ENCODE measurements at regions not wholly inside any gene's neighbourhood (a gene's known extent, or its start where the extent isn't known, plus 50 kb on each side); places are given as distances from the start of the nearest gene placed in this dataset.

DNA sequence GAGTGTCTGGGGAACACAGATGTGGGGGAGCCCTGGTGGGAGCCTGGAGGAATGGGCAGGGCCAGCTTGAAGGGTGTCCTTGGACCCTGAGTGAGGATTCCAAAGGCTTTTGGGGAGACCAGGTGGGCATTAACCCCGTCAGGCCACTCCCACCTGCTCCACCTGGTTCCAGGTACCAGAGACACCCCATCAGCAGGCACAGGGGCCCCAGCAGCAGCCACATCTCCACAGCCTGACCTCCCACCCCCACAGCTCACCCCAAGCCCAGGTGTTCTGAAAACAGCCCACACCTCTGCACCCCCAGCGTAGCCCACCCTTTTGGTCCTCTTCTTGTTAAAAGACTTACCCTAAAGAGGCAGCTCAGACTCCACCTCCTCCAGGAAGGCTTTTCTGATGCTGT lies 102.1 kb upstream of the PRR20G start (continued):
- TF ChIP-seq, protein P1, sequence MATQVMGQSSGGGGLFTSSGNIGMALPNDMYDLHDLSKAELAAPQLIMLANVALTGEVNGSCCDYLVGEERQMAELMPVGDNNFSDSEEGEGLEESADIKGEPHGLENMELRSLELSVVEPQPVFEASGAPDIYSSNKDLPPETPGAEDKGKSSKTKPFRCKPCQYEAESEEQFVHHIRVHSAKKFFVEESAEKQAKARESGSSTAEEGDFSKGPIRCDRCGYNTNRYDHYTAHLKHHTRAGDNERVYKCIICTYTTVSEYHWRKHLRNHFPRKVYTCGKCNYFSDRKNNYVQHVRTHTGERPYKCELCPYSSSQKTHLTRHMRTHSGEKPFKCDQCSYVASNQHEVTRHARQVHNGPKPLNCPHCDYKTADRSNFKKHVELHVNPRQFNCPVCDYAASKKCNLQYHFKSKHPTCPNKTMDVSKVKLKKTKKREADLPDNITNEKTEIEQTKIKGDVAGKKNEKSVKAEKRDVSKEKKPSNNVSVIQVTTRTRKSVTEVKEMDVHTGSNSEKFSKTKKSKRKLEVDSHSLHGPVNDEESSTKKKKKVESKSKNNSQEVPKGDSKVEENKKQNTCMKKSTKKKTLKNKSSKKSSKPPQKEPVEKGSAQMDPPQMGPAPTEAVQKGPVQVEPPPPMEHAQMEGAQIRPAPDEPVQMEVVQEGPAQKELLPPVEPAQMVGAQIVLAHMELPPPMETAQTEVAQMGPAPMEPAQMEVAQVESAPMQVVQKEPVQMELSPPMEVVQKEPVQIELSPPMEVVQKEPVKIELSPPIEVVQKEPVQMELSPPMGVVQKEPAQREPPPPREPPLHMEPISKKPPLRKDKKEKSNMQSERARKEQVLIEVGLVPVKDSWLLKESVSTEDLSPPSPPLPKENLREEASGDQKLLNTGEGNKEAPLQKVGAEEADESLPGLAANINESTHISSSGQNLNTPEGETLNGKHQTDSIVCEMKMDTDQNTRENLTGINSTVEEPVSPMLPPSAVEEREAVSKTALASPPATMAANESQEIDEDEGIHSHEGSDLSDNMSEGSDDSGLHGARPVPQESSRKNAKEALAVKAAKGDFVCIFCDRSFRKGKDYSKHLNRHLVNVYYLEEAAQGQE (IDR thresholded peaks at IDR 0.05; ENCODE audit: low read depth): no peak
- TF ChIP-seq EZH2phosphoT487 (IDR thresholded peaks at IDR 0.05; ENCODE audit: borderline replicate concordance): no peak
- TF ChIP-seq, protein P2, sequence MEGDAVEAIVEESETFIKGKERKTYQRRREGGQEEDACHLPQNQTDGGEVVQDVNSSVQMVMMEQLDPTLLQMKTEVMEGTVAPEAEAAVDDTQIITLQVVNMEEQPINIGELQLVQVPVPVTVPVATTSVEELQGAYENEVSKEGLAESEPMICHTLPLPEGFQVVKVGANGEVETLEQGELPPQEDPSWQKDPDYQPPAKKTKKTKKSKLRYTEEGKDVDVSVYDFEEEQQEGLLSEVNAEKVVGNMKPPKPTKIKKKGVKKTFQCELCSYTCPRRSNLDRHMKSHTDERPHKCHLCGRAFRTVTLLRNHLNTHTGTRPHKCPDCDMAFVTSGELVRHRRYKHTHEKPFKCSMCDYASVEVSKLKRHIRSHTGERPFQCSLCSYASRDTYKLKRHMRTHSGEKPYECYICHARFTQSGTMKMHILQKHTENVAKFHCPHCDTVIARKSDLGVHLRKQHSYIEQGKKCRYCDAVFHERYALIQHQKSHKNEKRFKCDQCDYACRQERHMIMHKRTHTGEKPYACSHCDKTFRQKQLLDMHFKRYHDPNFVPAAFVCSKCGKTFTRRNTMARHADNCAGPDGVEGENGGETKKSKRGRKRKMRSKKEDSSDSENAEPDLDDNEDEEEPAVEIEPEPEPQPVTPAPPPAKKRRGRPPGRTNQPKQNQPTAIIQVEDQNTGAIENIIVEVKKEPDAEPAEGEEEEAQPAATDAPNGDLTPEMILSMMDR (IDR thresholded peaks at IDR 0.05 in 2 of 3, conservative IDR thresholded peaks at IDR 0.05 in 1 of 3; ENCODE audit: borderline replicate concordance in 1 of 3, insufficient read depth in 1 of 3, low read depth in 2 of 3, low read length in 2 of 3): no peak

DNA sequence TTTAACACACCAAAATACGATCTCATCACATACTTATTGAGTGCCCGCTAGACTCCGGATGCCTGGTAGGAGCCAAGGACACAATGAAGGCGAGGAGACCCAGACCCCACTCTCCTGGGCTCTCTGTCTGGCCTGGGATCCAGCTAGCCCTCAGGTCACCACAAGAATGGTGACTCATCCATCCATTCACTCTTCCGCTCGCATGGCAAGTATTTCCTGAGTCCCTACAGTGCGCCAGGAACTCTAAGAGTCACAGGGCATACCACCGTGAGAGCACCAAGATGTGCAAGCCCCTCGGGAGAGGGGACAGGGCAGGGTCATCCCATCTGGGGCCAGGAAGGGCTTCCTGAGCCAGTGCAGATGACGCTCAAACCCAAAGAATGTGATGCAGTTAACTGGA lies 101.6 kb upstream of the PRR20G start:
- no peaks in the 10 kb centered on the region for H3K27me3 ChIP-seq (ENCODE audit: insufficient read depth, low read length)
- peak overlapping the region; percentile 38 for H3K4me2 ChIP-seq (ENCODE audit: low read length)
- H3K4me1 ChIP-seq (ENCODE audit: control insufficient read depth in 1 of 2, insufficient read depth in 2 of 2, low read length in 2 of 2): peaks cover 3 to 19% of the 10 kb centered on the region in 2 experiments; a peak in 3 of 4 replicates
- no peak overlapping the region for H2AFZ ChIP-seq (ENCODE audit: low read depth, low read length, poor library complexity, severe bottlenecking)
- ATAC-seq (peak; percentile 67), DNase-seq (ENCODE audit: low read depth, low spot score) (no peak)
- no peaks in the 10 kb centered on the region for H3K9me2 ChIP-seq (ENCODE audit: insufficient read depth)
- H3K4me3 ChIP-seq (replicated peaks in 1 of 2; ENCODE audit: low read depth in 1 of 2, low read length in 2 of 2): no peak overlapping the region
- H3K36me3 ChIP-seq (ENCODE audit: control insufficient read depth in 1 of 2, insufficient read depth in 2 of 2, low read length in 2 of 2): no peaks in the 10 kb centered on the region
- H3K79me2 ChIP-seq (ENCODE audit: insufficient read depth, low read length): no peaks in the 10 kb centered on the region
- no peaks in the 10 kb centered on the region for H4K20me1 ChIP-seq (ENCODE audit: insufficient read depth)
- no TSS peak for BruUV-seq (replicated peaks)
- RAD21 ChIA-PET (ENCODE audit: low non-redundant PET in 1 of 2, low total read pairs in 2 of 2, uncharacterized antibody in 2 of 2, unreplicated experiment in 2 of 2): interaction anchor here in 1 of 2 experiments (0.7 kb wide), 1 partner anchor 705 kb away, joined by 3 read pairs; no protein-coding TSS in a partner anchor
- H3K9me3 ChIP-seq (ENCODE audit: control insufficient read depth in 1 of 2, insufficient read depth in 1 of 2, low read depth in 1 of 2, low read length in 2 of 2): no peaks in the 10 kb centered on the region
- POLR2A ChIA-PET: no interaction called here
- H3K9ac ChIP-seq (ENCODE audit: low read length): no peak overlapping the region
- no peak overlapping the region for H3K27ac ChIP-seq (ENCODE audit: low read depth, low read length)
- intact Hi-C loops (cut with micrococcal nuclease): no loop called here
- CTCF ChIA-PET: no interaction called here
- TF ChIP-seq ELF1 (IDR thresholded peaks at IDR 0.05; ENCODE audit: borderline replicate concordance, low read depth) (no peak), FOSL1 (IDR thresholded peaks at IDR 0.05; ENCODE audit: low read depth) (peak; percentile 42; the same call in 1 of the 2 replicates), JUND (IDR thresholded peaks at IDR 0.05) (peak; percentile 38; the same call in 1 of the 2 replicates), EZH2 (IDR thresholded peaks at IDR 0.05) (no peak), SRF (IDR thresholded peaks at IDR 0.05; ENCODE audit: low read depth) (no peak)
- TF ChIP-seq, protein P2 (IDR thresholded peaks at IDR 0.05 in 2 of 3, conservative IDR thresholded peaks at IDR 0.05 in 1 of 3; ENCODE audit: borderline replicate concordance in 1 of 3, insufficient read depth in 1 of 3, low read depth in 2 of 3, low read length in 2 of 3): no peak
- TF ChIP-seq, protein P3, sequence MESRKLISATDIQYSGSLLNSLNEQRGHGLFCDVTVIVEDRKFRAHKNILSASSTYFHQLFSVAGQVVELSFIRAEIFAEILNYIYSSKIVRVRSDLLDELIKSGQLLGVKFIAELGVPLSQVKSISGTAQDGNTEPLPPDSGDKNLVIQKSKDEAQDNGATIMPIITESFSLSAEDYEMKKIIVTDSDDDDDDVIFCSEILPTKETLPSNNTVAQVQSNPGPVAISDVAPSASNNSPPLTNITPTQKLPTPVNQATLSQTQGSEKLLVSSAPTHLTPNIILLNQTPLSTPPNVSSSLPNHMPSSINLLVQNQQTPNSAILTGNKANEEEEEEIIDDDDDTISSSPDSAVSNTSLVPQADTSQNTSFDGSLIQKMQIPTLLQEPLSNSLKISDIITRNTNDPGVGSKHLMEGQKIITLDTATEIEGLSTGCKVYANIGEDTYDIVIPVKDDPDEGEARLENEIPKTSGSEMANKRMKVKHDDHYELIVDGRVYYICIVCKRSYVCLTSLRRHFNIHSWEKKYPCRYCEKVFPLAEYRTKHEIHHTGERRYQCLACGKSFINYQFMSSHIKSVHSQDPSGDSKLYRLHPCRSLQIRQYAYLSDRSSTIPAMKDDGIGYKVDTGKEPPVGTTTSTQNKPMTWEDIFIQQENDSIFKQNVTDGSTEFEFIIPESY (IDR thresholded peaks at IDR 0.05; ENCODE audit: extremely low read depth, insufficient replicate concordance, low read length): no peak

All from HCT116 (cell line).